Kidney epithelial cell (primary cell): ENCODE measurements at regions not wholly inside any gene's neighbourhood (a gene's known extent, or its start where the extent isn't known, plus 50 kb on each side); places are given as distances from the start of the nearest gene placed in this dataset.

Experiments used
- DNase-seq: peaks from one replicate; pipeline ENCODE4 v3.0.0-alpha.2; 2010; ENCODE audit warnings: low read depth
- H3K27me3 ChIP-seq: 2 replicates; pipeline ENCODE4 v1.6.0; 2011; ENCODE audit warnings: low read length; ENCODE audit not compliant: control insufficient read depth, insufficient read depth
- H3K36me3 ChIP-seq: 2 replicates; pipeline ENCODE4 v1.5.1; 2011; ENCODE audit warnings: low read length; ENCODE audit not compliant: control insufficient read depth, insufficient read depth
- H3K4me3 ChIP-seq: 2 replicates; pipeline ENCODE4 v1.5.1; 2011; ENCODE audit warnings: low read depth, mild to moderate bottlenecking, control low read depth, low read length
- TF ChIP-seq, protein P1 (sequence below): IDR thresholded peaks from 2 replicates; pipeline ENCODE4 v1.5.1; 2011; ENCODE audit warnings: mild to moderate bottlenecking, moderate library complexity, low read length, control low read depth, inconsistent platforms; ENCODE audit not compliant: insufficient read depth, poor library complexity, severe bottlenecking

DNA sequence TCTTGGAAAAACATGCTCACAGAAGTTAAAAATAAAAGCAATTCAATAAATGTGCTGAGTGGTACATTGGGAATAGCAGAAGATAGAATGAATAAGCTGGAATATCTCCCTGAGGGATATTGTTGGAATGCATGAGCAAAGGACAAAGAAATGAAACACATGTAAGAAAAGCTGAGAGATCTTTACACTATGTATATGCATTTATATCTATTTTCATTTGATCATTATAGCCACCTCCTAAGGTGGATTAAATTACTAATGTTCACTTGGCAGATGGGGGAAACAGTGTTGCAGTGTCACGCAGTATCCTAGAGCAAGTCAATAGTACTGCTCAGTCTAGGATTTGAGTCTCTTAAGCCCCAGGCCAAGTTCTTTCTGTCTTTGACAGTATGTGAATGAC lies 542.0 kb upstream of the MARCKS start:
- TF ChIP-seq, protein P1, sequence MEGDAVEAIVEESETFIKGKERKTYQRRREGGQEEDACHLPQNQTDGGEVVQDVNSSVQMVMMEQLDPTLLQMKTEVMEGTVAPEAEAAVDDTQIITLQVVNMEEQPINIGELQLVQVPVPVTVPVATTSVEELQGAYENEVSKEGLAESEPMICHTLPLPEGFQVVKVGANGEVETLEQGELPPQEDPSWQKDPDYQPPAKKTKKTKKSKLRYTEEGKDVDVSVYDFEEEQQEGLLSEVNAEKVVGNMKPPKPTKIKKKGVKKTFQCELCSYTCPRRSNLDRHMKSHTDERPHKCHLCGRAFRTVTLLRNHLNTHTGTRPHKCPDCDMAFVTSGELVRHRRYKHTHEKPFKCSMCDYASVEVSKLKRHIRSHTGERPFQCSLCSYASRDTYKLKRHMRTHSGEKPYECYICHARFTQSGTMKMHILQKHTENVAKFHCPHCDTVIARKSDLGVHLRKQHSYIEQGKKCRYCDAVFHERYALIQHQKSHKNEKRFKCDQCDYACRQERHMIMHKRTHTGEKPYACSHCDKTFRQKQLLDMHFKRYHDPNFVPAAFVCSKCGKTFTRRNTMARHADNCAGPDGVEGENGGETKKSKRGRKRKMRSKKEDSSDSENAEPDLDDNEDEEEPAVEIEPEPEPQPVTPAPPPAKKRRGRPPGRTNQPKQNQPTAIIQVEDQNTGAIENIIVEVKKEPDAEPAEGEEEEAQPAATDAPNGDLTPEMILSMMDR, result no peak
- Histone ChIP-seq H3K36me3 (no peaks in the 10 kb centered on the region), H3K27me3 (no peaks in the 10 kb centered on the region)

DNA sequence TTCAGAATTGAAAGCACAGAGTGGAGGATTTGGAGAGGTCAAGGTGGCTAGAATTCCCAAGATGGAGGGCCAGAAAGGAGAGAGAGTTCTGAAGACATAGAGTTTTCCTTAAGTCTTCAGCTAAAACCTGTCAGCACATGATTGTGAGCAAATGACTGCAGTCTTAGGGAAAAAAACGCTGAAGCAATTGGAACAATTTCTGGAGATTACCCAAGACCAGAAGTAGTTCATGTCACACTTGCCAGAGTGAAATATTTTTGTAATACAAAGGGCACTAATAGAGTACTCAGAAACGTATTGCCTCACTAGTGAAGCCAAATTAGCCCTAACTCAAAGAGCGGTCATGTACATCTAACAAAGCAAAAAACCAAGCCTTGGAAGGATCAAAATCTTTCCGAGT lies 541.3 kb upstream of the MARCKS start:
- Histone ChIP-seq H3K36me3 (no peaks in the 10 kb centered on the region), H3K27me3 (no peaks in the 10 kb centered on the region), H3K4me3 (no peak overlapping the region)
- TF ChIP-seq, protein P1, result no peak
- no peak for DNase-seq

More for the DNA sequence above, 542.0 kb upstream of the MARCKS start:
- H3K4me3 ChIP-seq, result no peak overlapping the region
- no peak for DNase-seq

DNA sequence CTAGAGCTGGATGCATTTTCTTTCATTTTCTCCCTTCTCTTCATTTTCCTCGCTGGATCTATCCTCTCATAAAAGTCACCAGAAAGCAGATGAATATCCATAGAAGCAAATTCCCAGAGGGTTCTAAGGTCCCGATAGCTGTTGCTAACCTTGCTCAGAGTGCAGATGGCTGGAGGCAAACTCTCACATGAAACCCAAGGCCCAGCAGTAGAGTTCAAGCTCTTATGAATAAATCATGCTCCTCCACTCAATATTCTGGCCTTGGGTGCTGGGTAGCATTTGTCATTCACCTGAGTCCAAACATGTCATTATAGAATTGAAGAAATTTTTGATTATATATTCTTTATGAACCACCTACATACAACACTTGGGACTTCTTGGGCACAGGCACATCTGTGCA lies 539.7 kb upstream of the MARCKS start:
- DNase-seq, result no peak
- H3K4me3 ChIP-seq, result no peak overlapping the region

DNA sequence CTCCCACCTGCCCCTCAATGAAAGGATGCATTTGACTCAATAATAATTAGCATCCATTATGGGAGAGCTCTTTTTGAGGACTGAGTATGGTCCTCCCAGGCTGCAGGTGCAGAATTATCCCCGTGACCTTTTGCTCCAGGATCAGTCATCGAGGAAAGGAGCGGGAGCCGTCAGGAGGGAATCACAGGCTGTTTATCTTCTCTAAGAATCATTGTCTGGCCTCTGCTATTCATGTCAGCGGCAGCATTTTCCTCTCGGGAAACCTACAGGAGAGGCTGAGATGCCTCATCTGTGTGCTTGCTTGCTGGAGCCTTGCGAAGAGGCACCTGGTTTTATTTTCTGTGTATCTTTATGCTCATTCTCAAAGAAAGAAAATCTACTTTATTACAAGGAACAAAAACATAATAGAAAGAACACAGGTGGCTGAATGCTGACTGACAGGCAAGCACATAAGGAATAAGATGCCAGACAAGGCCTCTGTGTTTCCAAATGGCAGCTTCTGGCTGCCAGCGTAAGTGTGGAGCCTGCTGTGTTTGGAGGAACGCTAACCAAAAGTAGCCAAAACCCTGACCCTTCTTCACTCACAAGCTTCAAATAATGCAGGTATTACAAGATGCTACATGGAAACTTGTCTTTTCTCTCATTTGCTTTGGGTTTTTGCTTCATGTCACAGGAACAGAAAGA lies 539.1 kb upstream of the MARCKS start:
- no peak overlapping the region for H3K4me3 ChIP-seq
- no peaks in the 10 kb centered on the region for H3K27me3 ChIP-seq
- TF ChIP-seq, protein P1, result no peak
- no peaks in the 10 kb centered on the region for H3K36me3 ChIP-seq
- DNase-seq, result no peak

More for the DNA sequence above, 539.7 kb upstream of the MARCKS start:
- Histone ChIP-seq H3K36me3 (no peaks in the 10 kb centered on the region), H3K27me3 (no peaks in the 10 kb centered on the region)
- TF ChIP-seq, protein P1, result no peak

DNA sequence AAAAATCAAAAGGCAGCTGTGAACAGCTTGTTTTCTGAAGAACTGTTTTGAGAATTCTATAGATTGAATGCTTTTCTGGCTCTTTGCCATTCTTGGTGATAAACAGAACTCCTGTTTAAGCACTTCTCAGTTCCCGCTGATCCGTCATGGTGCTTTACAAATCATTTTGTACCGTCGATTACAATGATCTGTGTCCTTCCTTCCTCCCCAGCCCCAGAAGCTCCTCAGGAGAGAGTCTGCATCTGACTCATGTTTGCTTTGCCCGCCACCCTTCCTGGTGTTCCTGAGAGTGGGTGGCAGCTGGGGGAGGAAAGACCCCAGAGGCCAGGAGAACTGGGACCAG lies 538.6 kb upstream of the MARCKS start:
- H3K36me3 ChIP-seq, result no peaks in the 10 kb centered on the region
- H3K27me3 ChIP-seq, result no peaks in the 10 kb centered on the region
- no peak overlapping the region for H3K4me3 ChIP-seq
- TF ChIP-seq, protein P1, result no peak
- no peak for DNase-seq

DNA sequence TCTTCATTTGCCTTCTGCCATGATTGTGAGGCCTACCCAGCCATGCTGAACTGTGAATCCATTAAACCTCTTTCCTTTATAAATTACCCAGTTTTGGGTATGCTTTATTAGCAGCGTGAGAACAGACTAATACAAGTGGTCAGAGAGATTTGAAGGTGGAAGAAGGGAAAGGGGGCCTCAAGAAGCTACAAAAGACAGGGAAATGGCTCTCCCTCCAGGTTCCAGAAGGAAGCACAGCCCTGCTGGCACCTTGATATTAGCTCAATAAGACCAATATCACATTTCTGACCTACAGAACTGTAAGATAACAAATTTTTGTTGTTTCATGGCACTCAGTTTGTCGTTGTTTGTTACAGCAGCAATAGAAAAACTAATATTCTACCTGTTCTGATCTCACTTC lies 536.5 kb upstream of the MARCKS start:
- no peak for DNase-seq
- Histone ChIP-seq H3K27me3 (no peaks in the 10 kb centered on the region), H3K36me3 (no peaks in the 10 kb centered on the region), H3K4me3 (no peak overlapping the region)
- TF ChIP-seq, protein P1, result no peak
